ENCODE measurements at regions not wholly inside any gene's neighbourhood (a gene's known extent, or its start where the extent isn't known, plus 50 kb on each side); places are given as distances from the start of the nearest gene placed in this dataset.

DNA sequence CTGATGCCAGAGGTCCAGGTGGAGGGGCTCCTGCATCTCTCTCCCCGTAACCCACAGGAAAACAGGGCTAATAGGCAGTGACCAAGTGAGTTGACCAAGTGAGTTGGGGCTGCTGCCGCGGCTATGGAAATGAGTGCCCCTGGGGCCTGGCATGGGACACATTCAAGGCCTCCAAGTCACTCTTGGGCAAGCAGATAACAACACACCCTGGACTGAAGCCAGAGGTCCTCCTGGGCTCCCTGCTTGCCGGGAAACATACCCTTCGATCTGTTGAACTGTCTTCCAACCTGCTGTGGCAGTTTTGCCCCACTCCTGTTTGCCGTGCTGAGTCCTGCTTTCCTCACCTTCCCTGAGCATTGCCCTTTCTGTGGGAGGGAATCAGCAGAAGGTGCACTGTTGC, 89.2 kb downstream of the LIPG start:
- no peaks in the 10 kb centered on the region for H3K79me2 ChIP-seq (ENCODE audit: insufficient read depth, low read length)
- no peak overlapping the region for H3K4me3 ChIP-seq (replicated peaks in 1 of 3; ENCODE audit: low read depth in 2 of 3, low read length in 3 of 3)
- H3K27me3 Mint-ChIP-seq (ENCODE audit: low read depth in 3 of 3): peaks cover 2 to 3% (median 3%) of the 10 kb centered on the region in 3 donors
- H3K36me3 Mint-ChIP-seq: no peaks in the 10 kb centered on the region
- no peaks in the 10 kb centered on the region for H3K4me1 Mint-ChIP-seq
- H3K27me3 ChIP-seq (ENCODE audit: control insufficient read depth in 2 of 2, insufficient read depth in 2 of 2, low read length in 2 of 2): no peaks in the 10 kb centered on the region
- H3K9me3 ChIP-seq (replicated peaks in 1 of 2; ENCODE audit: control insufficient read depth in 1 of 2, insufficient read depth in 1 of 2, low read length in 2 of 2): no peaks in the 10 kb centered on the region
- no peaks in the 10 kb centered on the region for H4K20me1 ChIP-seq (ENCODE audit: insufficient read depth, low read length)
- H3K27ac Mint-ChIP-seq: peak overlapping the region in 1 of 7 donors; percentile 60
- no peak overlapping the region for H3K27ac ChIP-seq (ENCODE audit: low read depth in 1 of 2, low read length in 2 of 2)
- H3K9ac ChIP-seq (ENCODE audit: insufficient read depth, low read length, poor library complexity, severe bottlenecking): no peak overlapping the region
- no peaks in the 10 kb centered on the region for H3K9me3 Mint-ChIP-seq
- no peak overlapping the region for H3K4me2 ChIP-seq (replicated peaks; ENCODE audit: extremely low read depth, low read length, poor library complexity, severe bottlenecking)
- no peak for TF ChIP-seq CTCF (IDR thresholded peaks at IDR 0.05)
- 97% methylated on average over 5 of the region's 6 CpGs for WGBS (ENCODE audit: insufficient coverage)
- H3K36me3 ChIP-seq (replicated peaks in 1 of 2; ENCODE audit: control insufficient read depth in 1 of 2, insufficient read depth in 2 of 2, low read length in 2 of 2): no peaks in the 10 kb centered on the region
- intact Hi-C loops (cut with micrococcal nuclease): no loop called here
- H3K4me3 Mint-ChIP-seq: no peak overlapping the region
- DNase-seq: no peak
- H3K4me1 ChIP-seq (ENCODE audit: control insufficient read depth in 1 of 2, insufficient read depth in 2 of 2, low read length in 2 of 2): no peaks in the 10 kb centered on the region
- H2AFZ ChIP-seq (ENCODE audit: insufficient read depth, low read depth, low read length, poor library complexity, severe bottlenecking): no peak overlapping the region

- H3K27me3 ChIP-seq (ENCODE audit: control insufficient read depth in 2 of 2, insufficient read depth in 2 of 2, low read length in 2 of 2): no peaks in the 10 kb centered on the region
- H2AFZ ChIP-seq (ENCODE audit: insufficient read depth, low read depth, low read length, poor library complexity, severe bottlenecking): no peak overlapping the region
- H3K9me3 ChIP-seq (replicated peaks in 1 of 2; ENCODE audit: control insufficient read depth in 1 of 2, insufficient read depth in 1 of 2, low read length in 2 of 2): no peaks in the 10 kb centered on the region
- no peak overlapping the region for H3K4me3 Mint-ChIP-seq
- no peaks in the 10 kb centered on the region for H3K4me1 ChIP-seq (ENCODE audit: control insufficient read depth in 1 of 2, insufficient read depth in 2 of 2, low read length in 2 of 2)
- no peaks in the 10 kb centered on the region for H3K9me3 Mint-ChIP-seq
- no peak overlapping the region for H3K27ac Mint-ChIP-seq
- no peak overlapping the region for H3K4me2 ChIP-seq (replicated peaks; ENCODE audit: extremely low read depth, low read length, poor library complexity, severe bottlenecking)
- no peaks in the 10 kb centered on the region for H3K79me2 ChIP-seq (ENCODE audit: insufficient read depth, low read length)
- no peak overlapping the region for H3K27ac ChIP-seq (ENCODE audit: low read depth in 1 of 2, low read length in 2 of 2)
- no peak overlapping the region for H3K4me3 ChIP-seq (replicated peaks in 1 of 3; ENCODE audit: low read depth in 2 of 3, low read length in 3 of 3)
- H3K36me3 Mint-ChIP-seq: no peaks in the 10 kb centered on the region
- no peak overlapping the region for H3K9ac ChIP-seq (ENCODE audit: insufficient read depth, low read length, poor library complexity, severe bottlenecking)
- no peaks in the 10 kb centered on the region for H4K20me1 ChIP-seq (ENCODE audit: insufficient read depth, low read length)
- no peak for TF ChIP-seq CTCF (IDR thresholded peaks at IDR 0.05)
- H3K4me1 Mint-ChIP-seq: no peaks in the 10 kb centered on the region
- WGBS (ENCODE audit: insufficient coverage): 89% methylated on average over 6 of the region's 7 CpGs
- H3K27me3 Mint-ChIP-seq (ENCODE audit: low read depth in 3 of 3): peaks cover 2 to 4% (median 3%) of the 10 kb centered on the region in 3 donors
- no peaks in the 10 kb centered on the region for H3K36me3 ChIP-seq (replicated peaks in 1 of 2; ENCODE audit: control insufficient read depth in 1 of 2, insufficient read depth in 2 of 2, low read length in 2 of 2)
- intact Hi-C loops (cut with micrococcal nuclease): no loop called here
- no peak for DNase-seq
Observed at GRCh38 chr18:49650426-49650891, 88.6 kb downstream of the LIPG start.

Data from CD14-positive monocyte (primary cell).